Activated CD8-positive, alpha-beta memory T cell treated with anti-CD3 and anti-CD28 coated beads, Interleukin-2, amount 50 U/mL, for 24 hours (primary cell): ENCODE measurements at regions not wholly inside any gene's neighbourhood (a gene's known extent, or its start where the extent isn't known, plus 50 kb on each side); places are given as distances from the start of the nearest gene placed in this dataset.

Experiments
- DNase-seq: peaks from one replicate; pipeline ENCODE4 v3.0.0-alpha.2; 2020; ENCODE audit errors: extremely low read depth

DNA sequence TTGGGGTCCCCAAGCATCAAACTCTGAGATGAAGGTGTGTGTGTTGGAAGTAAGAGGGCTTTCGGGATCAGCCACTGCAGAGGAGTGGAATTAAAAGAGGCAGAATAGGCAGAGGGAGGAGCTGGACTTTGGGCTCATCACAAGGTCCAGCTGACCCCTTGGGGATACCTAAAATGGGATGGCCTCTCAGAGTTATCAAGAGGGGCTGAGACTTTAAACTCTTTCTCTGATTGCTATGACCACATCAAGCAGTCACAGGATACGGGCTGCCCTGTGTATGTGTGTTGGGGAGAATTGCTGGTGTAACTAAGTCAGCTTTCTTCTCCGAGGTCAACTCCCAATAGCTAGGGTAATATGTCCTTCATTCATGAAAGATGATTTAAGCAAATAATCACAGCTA is 127.7 kb upstream of the SLC14A2 start:
- DNase-seq = no peak

DNA sequence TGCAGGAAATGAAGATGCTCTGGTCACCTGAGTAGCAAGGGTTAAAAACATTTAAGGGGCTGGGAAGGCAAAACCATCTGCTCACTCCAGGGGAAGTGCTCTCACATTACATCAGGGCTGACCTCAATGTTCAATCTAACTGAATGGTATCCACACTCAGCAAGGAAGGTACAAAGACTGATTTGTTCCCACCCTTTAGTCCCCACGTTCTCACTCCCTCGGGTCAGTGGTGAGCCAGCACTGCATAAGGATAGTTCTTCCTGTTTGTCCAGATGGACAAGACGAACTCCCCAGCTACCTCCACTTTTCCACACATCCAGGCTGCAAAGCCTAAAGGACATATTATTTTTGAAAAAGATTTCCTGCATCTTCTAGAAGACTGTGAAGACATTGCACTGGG is 126.6 kb upstream of the SLC14A2 start:
- DNase-seq = no peak

DNA sequence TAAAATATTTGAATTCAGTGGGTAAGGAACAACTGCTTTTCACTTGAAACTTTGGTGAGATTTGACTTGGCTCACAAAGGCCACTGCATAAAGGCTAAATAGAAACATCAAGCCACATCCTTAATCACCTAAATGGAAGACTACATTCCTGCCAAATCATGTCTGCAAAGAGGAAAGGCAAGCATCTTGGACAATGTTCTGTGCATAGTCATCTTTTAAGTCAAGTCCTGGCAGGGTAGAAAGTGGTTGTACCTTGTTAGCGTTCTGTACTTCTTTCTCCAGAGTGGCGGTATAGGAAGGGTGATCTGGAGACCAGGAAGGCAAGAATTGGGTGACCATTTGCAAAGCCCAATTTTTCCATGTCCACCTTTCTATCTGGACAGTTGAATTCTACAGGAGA is 121.4 kb upstream of the SLC14A2 start:
- no peak for DNase-seq

DNA sequence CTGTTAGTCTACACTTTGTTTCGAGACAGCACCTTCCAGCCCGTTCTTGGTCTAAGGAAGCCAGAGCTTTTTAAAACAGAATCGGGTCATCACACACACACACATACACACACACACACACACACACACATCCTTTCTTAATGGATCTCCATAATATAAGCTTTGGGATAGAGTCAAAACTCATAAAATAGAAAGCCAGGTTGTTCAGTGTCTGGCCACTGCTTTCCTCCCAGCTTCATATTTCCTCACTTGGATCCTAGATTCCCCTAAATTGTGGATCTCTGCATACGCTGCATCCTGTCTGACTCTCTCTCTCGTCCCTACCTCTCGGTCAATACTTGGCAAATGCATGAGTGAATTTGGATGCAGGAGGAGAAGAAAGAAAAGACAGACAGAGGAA is 120.5 kb upstream of the SLC14A2 start:
- DNase-seq = no peak

DNA sequence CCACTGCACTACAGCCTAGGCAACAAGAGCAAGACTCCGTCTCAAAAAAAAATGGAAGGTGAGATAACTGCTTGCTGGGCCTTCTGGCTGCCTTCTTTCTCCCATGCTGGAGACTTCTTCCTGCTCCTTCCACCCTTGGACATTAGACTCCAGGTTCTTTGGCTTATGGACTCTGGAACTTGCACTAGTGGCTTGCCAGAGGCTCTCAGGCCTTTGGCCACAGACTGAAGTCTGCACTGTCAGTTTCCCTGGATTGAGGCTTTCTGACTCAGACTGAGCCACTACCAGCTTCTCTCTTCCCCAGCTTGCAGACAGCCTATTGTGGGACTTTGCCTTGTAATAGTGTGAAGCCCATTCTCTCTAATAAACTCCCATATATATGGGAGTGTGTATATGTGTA is 118.5 kb upstream of the SLC14A2 start:
- no peak for DNase-seq

DNA sequence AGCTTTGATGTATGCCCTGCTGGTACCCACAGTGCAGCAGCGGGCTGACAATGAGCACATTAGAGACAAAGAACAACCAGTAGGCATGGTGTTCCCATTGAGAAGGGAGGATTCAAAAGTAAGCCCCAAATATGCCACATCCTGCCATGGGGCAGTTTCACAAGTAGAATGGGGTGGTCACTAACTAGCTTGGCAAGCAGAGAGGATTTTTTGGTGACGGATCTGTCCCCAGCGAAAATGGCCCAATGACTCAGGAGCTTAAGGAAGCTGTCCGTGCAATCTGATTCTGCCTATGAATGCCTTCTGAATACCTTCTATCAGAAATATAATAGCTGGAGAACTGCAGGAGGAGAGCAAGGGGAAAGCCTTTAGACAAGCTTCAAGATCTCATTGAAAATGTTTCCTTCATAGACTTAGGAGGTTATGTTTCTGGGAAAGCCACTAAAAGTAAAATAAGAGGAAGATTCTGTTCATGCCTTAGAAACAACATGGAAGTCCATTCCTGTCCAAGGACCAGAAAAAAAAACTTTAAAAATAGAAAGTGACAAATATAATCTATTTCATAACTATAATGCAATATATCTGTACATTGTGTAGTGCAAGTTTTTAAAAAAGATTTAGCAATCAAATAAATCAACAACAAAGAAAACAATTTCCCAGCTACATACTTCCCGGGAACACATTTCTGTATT is 117.5 kb upstream of the SLC14A2 start:
- DNase-seq = no peak

DNA sequence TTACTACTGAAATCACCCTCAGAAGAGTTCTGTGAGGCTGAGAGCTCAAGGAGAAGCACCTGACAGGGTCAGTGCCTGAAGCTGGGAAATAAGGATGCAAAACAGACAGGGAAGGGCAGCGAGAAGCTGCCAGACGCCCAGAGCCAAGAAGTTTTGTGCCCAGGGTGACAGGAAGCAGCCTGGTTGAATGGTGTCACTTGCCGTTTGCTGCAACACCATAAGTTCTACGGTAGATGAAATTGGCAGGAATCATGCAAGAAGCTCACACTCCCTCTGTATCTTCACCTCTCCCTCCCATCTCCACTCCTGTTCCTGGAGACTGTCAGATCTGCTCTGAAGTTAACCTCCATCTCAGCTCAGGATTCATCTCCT is 117.0 kb upstream of the SLC14A2 start:
- no peak for DNase-seq

DNA sequence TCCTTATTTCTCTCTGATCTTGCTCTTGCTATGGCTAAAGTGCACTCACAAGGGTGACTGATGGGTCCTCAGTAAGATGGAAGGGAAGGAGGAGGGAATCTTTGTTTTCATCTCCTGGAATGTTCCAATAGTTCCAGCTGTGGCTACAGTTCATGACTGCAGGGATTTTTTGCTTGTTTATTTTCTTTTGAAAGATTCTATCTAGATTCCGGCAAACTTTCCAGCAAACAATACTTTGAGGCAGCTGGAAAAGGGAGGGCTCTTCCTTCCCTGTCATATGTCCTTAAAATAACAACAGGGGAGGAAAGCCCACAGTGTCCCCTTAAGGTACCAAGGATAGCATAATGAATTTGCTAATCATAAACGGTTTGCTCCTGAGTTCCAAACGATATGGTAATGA is 111.3 kb upstream of the SLC14A2 start:
- DNase-seq = no peak

DNA sequence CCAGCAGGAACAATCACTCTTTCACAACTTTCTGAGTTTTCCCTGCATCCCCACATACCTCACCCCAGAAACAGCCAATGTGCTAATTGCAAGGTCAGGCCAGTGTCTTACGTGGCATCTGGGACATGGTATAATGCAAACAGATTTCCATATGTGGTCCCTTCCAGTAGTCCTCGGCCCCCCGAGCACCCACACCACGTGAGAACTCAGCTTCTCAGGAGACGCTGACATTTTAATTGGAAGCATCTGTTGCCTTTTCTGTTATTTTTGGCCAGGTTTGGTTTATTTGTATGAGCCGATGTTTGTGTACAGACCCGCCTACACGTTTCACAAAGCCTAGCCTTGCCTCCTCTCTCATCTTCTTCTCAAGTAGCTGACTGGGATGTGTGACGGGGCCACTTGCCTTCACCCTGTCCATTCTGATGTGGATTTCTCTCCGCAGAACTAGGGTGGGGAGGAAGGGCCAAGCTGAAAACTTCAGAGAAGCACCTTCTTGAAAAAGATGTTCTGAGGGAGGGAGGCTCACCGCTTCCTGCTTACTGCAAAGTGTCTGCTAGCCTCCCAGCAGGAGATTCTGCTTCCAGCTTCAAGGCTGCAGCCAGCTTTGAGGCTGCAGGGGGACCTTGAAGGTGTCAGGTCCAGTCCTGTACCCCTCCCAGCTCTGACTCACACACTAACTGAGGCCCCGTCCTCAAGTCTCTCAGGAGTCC is 109.6 kb upstream of the SLC14A2 start:
- no peak for DNase-seq

DNA sequence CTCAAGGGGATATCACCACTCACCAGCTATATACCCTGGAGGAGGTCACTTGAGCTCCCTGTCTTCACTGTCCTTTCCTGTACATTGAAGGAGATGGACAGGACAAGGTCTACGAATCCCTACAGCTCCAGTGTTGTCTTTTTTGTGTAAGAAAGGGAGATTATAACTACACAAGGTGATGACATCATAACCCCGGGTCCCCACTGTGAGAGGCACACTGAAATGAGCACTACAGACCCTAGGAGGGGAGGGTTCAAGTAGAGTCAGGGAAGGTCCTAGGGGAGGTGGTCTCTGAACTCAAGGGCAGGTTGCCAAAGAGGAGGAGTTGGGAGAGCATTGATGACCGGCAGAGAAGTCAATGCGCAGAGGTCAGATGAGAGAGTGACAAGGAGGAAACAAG is 108.3 kb upstream of the SLC14A2 start:
- no peak for DNase-seq

DNA sequence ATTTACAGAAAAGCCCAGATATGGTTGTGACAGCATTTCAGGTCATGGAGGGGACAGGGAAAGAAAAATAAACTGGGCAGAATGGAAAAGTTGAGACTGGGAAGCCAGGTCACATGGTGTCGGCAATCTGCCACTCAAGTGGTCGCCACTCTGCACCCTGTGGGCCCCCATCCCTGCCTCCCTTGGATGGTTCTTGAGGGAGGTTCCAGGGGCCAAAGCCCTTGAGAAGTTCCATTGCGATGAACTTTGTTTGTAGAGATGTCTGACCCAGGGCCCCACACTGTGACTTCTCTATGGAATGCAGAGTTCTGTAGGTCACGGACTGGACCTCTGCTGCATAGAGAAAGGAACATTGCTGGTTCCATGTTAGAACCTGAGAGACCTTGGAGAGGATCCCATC is 105.7 kb upstream of the SLC14A2 start:
- DNase-seq = no peak

DNA sequence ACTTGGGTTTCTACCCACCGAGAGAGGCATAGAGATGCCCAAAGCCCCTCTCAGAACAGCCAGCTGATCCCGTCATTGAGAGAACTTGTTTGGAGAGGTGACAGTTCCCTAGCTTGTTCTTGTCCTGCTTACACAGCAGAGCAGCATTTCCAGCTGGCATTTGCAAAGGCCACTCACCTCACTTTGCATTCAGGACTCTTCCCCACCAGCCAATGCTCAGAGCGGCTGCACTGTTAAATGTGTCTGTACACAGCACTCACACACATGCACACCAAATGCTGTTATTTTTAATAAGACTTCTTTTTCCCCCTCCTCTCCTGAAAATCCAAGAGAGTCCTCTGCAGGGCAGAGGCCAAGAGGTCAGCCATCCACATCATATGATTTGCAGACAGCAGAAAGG is 104.6 kb upstream of the SLC14A2 start:
- DNase-seq = no peak

DNA sequence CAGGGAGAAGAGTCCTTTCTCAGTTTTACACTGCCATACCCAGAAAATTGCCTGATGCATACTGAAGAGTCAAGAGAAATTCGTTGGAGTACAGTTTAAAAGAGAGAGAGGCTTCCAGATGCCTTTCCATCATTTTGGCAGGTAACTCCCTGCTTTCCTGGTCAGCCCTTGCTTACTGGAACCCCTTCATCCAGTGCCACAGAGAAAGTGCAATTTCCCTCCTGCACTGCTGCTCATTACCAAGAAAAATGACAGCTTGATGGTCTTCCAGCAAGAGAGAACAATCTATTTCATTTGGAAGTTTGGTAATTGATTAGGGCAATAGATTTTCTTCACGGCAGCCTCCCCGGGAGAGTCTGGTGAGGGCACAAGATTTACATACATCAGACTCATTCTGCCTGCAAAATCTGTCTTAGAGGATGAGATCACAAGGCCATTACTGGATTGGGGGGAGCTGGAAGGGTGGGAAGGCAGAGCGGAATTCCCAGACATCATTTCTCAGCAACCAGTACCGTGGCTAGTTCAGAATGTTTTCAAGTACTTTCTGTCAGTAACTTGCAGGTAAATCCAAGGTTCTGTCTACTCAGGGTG is 102.8 kb upstream of the SLC14A2 start:
- no peak for DNase-seq

DNA sequence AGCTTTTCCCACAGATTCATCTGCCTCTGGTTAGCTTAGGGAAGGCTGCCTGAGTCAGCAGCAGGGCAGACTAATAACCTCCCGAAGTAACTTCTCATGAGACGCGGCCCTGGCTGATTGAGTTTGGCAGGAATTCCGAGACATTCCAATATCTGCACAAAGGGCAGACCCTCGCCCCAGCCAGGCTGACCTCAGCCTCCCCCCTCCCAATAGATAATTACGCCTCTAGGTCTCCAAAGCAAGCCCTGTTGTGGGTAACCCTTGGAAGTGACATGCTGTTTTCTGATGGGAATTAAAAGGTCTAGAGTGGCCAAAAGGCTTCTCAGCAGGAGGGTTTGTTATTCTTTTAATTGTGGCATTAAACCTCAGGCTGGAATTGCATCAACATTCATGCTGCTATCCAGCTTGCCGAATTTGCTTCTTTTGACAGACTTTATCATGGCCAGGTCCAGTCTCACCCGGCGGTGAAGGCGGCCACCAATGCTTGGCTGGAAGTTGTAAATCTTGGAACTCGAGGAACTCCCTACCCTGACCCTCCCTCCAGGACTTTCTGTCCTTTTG is 98.0 kb upstream of the SLC14A2 start:
- DNase-seq = no peak

DNA sequence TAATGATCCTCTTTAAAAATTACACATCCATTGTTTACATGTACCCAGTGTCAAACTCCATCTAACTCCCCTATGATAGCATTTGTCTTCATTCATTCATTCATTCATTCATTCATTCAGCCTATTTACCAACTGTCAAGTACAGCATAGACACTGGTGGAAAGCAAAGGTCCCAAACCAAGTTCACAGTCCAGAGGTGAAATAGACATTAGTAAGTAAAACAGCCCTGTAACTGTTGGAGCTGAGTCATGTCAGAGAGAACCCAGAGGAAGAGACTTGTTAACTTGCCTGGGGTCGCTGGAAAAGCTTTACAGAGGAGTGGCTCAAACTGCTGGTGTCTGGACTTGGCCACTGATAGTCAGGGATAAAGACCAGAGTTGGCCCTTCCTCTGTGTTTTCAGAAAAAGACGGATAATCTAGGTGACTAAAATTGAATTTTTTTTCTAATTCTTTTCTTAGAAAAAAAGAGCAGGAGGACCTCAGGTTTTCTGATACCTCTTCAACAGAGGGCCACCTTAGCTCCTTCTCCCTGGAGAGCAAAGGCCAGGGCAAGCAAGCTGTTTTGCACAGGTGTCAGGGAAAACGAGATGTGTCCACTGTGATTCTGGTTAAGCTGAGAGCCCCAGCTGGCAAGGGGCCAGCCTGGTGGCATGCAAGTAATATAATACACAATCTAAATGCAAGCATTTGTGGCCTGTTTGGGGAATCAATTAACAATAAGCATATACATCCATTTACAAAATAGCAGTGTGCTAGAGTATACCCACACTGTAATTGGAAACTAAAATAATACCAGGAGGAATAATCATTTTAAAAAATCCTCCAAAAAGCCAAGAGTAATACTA is 96.7 kb upstream of the SLC14A2 start:
- no peak for DNase-seq

DNA sequence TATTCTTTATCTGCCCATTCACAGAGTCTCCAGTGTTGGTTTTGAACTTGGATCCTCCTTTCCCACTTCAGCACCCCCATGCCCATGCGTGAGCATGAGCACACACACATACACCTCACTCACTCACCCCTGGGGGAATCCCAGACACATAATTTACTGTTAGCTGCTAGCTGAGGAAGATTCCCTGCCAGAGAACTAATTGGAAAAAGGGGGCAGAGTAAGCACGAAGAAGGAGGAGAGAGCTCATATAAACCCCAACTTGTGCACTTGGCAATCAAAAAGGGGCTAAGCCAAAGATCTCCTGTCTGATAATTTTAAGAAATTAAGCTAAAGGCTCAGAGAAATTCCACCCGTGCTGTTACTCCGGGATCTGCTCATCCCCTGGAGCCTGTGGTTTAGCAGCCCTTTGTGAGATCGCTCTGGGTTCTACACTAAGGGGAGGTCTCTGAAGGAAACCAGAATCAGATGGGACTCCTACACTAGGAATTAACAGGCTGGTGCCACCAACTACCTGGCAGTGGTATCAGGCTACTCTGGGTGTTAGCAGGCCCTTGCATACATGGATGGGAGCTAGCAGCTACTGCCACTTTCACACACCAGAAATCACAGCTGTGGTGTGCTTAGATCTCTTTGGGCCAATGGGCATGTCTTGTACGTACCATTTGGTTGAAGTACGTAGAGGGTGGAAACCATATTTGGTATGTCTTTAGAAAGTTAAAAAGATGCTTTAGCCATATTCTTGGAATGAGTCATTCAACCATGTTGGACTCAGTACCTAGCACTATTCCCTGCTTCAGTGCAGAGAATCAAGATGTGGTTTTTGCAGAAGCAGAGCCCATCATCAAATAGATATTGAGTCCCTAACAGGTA is 95.6 kb upstream of the SLC14A2 start:
- DNase-seq = no peak

DNA sequence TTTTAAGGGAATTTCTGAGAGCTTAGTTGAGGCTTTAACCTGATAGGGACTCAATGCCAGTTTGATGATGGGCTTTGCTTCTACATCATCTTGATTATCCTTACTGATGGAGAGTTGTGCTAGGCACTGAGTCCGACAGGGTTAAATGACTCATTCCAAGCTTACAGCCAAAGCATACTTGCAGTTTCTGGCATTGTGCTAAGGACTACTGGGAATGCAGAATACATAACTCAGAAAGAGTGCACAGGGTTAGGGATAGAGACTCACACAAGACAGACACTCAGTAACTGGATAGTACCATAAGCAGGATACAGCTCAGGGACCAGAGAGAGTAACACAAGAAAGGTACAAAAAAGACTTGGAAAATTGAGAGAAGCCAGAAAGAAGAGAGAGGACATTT is 94.1 kb upstream of the SLC14A2 start:
- no peak for DNase-seq

DNA sequence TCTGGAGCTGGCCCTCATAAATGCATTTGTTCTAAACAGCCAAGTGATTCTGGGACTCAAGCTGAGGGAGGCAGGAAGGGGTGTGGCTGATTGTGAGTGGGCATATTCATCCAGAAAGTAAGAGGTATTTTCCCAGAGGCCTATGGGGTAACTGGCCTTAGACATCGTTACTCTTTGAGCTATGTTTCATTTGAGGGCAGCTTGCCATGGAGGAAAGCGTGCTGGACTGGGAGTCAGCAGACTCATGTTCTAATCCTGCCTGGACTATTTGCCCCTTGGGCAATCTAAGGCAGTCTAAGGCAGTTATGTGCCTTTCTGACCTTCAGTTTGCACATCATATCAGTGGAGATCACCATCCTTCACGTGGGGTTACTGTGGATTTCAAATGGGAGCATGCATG is 93.5 kb upstream of the SLC14A2 start:
- DNase-seq = no peak

DNA sequence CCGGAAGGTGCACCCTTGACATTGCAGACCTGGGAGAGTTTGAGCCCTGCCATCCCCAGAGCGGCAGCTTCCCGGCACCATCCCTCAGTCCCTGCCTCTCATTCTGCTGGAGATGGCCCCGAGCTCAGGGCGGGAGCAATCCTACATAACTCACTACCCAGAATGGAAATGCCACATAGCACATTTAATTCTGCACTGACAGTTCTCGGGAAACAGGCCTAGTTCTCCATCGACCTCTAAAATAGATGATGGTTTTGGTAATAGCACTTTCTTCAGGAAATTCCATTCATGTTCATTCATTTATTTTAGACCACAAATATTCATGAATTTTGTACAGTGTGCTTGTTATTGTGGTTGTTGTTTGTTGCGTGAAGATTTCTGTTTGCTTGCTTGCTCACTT is 92.9 kb upstream of the SLC14A2 start:
- no peak for DNase-seq

DNA sequence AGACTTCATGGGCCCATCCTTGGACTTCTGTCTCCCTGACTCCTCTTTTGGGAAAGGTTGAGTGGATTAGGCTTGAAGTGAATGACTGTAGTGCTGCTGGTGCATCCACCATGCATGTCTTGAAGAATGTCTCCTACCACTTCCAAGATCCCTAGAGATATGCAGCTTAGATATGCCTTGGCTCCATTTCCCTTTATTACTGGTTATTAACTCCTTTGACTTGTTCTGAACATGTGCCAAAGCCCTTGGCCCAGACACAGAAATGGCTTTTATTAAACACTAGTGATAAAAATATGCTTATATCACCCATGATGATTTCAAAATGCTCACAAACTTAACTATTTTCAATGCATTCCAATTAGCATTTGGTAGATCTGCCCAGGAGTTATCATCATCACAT is 90.0 kb upstream of the SLC14A2 start:
- DNase-seq = no peak

DNA sequence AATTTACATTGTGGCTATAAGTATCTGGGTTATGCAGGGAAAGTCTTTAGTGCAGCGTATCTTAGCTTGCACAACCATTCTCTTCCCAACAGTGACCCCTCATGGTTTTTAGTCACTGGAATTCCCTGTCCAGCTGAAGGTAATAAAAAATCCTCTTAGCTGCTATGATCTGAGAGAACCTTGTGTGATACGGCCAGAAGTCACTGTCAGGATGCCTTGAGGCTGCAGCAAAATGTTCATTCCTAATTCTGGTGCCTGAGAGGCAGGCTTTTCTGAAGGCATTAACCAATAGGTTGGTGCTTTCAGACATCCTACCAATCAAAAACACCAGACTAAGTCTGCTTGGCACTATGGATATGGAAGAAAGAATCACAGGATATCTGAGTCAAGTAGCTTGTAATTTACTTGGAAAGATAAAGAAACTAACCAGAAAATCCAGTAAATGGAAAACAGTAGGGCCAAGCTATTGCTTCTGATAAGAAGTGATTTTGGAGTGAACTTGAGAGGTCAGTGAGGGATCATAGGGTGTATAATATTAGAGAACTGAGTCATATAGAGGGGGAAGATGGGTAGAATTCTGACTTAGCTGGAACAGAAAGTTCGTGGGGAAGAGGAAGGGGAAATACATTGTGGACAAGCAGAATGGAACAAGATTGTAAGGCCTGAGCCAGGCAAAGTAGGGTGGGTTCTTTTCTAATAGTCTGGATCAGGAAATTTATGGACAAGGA is 89.0 kb upstream of the SLC14A2 start:
- no peak for DNase-seq
